ENCODE measurements at regions not wholly inside any gene's neighbourhood (a gene's known extent, or its start where the extent isn't known, plus 50 kb on each side); places are given as distances from the start of the nearest gene placed in this dataset.
A peak's percentile ranks its signal among the peaks of the same experiment; 100 is the strongest.
"Not testable (repeated sequence)": the region's sequence is repeated elsewhere in the genome, so short reads cannot be mapped to it uniquely, and the experiment has no call there.

GRCh38 chr21:35606578-35606977 is 453.7 kb downstream of the SETD4 start:
- DNase-seq (ENCODE audit: insufficient read length), result no peak
- no peak for TF ChIP-seq POLR2AphosphoS5 (IDR thresholded peaks at IDR 0.05; ENCODE audit: low read depth, low read length)
- no peak for TF ChIP-seq TAF1 (IDR thresholded peaks at IDR 0.05; ENCODE audit: borderline replicate concordance, low read depth, low read length)
- TF ChIP-seq POLR2A (IDR thresholded peaks at IDR 0.05; ENCODE audit: low read depth, low read length), result no peak
- peak; percentile 38 for FAIRE-seq

- no peak for DNase-seq (ENCODE audit: insufficient read length)
- TF ChIP-seq POLR2AphosphoS5 (IDR thresholded peaks at IDR 0.05; ENCODE audit: low read depth, low read length) (no peak), TAF1 (IDR thresholded peaks at IDR 0.05; ENCODE audit: borderline replicate concordance, low read depth, low read length) (no peak), POLR2A (IDR thresholded peaks at IDR 0.05; ENCODE audit: low read depth, low read length) (no peak)
- no peak for FAIRE-seq
Measured at GRCh38 chr21:35606146-35606545, 454.2 kb downstream of the SETD4 start.

GRCh38 chr21:35603494-35603893 is 456.8 kb downstream of the SETD4 start:
- no peak for FAIRE-seq
- TF ChIP-seq POLR2A (IDR thresholded peaks at IDR 0.05; ENCODE audit: low read depth, low read length), result no peak
- TF ChIP-seq TAF1 (IDR thresholded peaks at IDR 0.05; ENCODE audit: borderline replicate concordance, low read depth, low read length), result no peak
- TF ChIP-seq POLR2AphosphoS5 (IDR thresholded peaks at IDR 0.05; ENCODE audit: low read depth, low read length), result no peak
- DNase-seq (ENCODE audit: insufficient read length), result no peak

GRCh38 chr21:35602811-35603362 is 457.4 kb downstream of the SETD4 start:
- no peak for TF ChIP-seq POLR2A (IDR thresholded peaks at IDR 0.05; ENCODE audit: low read depth, low read length)
- TF ChIP-seq POLR2AphosphoS5 (IDR thresholded peaks at IDR 0.05; ENCODE audit: low read depth, low read length), result no peak
- TF ChIP-seq TAF1 (IDR thresholded peaks at IDR 0.05; ENCODE audit: borderline replicate concordance, low read depth, low read length), result no peak
- DNase-seq (ENCODE audit: insufficient read length) (no peak), FAIRE-seq (no peak)

- no peak for FAIRE-seq
Measured at GRCh38 chr21:35601211-35601610, 459.1 kb downstream of the SETD4 start.

GRCh38 chr21:35599164-35599563 is 461.2 kb downstream of the SETD4 start:
- TF ChIP-seq TAF1 (IDR thresholded peaks at IDR 0.05; ENCODE audit: borderline replicate concordance, low read depth, low read length) (no peak), POLR2A (IDR thresholded peaks at IDR 0.05; ENCODE audit: low read depth, low read length) (no peak), POLR2AphosphoS5 (IDR thresholded peaks at IDR 0.05; ENCODE audit: low read depth, low read length) (no peak)
- DNase-seq (ENCODE audit: insufficient read length) (no peak), FAIRE-seq (no peak)

More at GRCh38 chr21:35601211-35601610, 459.1 kb downstream of the SETD4 start:
- no peak for DNase-seq (ENCODE audit: insufficient read length)
- TF ChIP-seq POLR2AphosphoS5 (IDR thresholded peaks at IDR 0.05; ENCODE audit: low read depth, low read length) (no peak), POLR2A (IDR thresholded peaks at IDR 0.05; ENCODE audit: low read depth, low read length) (no peak), TAF1 (IDR thresholded peaks at IDR 0.05; ENCODE audit: borderline replicate concordance, low read depth, low read length) (no peak)

GRCh38 chr21:35597750-35598339 is 462.5 kb downstream of the SETD4 start:
- no peak for TF ChIP-seq POLR2AphosphoS5 (IDR thresholded peaks at IDR 0.05; ENCODE audit: low read depth, low read length)
- no peak for TF ChIP-seq TAF1 (IDR thresholded peaks at IDR 0.05; ENCODE audit: borderline replicate concordance, low read depth, low read length)
- no peak for TF ChIP-seq POLR2A (IDR thresholded peaks at IDR 0.05; ENCODE audit: low read depth, low read length)
- FAIRE-seq (no peak), DNase-seq (ENCODE audit: insufficient read length) (no peak)

GRCh38 chr21:35594905-35595304 is 465.4 kb downstream of the SETD4 start:
- DNase-seq (ENCODE audit: insufficient read length), result no peak
- FAIRE-seq, result no peak
- TF ChIP-seq POLR2A (IDR thresholded peaks at IDR 0.05; ENCODE audit: low read depth, low read length) (no peak), TAF1 (IDR thresholded peaks at IDR 0.05; ENCODE audit: borderline replicate concordance, low read depth, low read length) (no peak), POLR2AphosphoS5 (IDR thresholded peaks at IDR 0.05; ENCODE audit: low read depth, low read length) (no peak)

GRCh38 chr21:35593000-35593502 is 467.3 kb downstream of the SETD4 start:
- DNase-seq (ENCODE audit: insufficient read length) (no peak), FAIRE-seq (no peak)
- TF ChIP-seq POLR2AphosphoS5 (IDR thresholded peaks at IDR 0.05; ENCODE audit: low read depth, low read length) (no peak), TAF1 (IDR thresholded peaks at IDR 0.05; ENCODE audit: borderline replicate concordance, low read depth, low read length) (no peak), POLR2A (IDR thresholded peaks at IDR 0.05; ENCODE audit: low read depth, low read length) (no peak)

GRCh38 chr21:35590284-35590683 is 470.0 kb downstream of the SETD4 start:
- not testable (repeated sequence) for DNase-seq (ENCODE audit: insufficient read length); FAIRE-seq

- TF ChIP-seq POLR2A (IDR thresholded peaks at IDR 0.05; ENCODE audit: low read depth, low read length) (no peak), TAF1 (IDR thresholded peaks at IDR 0.05; ENCODE audit: borderline replicate concordance, low read depth, low read length) (no peak), POLR2AphosphoS5 (IDR thresholded peaks at IDR 0.05; ENCODE audit: low read depth, low read length) (no peak)
- DNase-seq (ENCODE audit: insufficient read length) (no peak), FAIRE-seq (no peak)
Measured at GRCh38 chr21:35587841-35588380, 472.4 kb downstream of the SETD4 start.

- FAIRE-seq, result no peak
- no peak for TF ChIP-seq TAF1 (IDR thresholded peaks at IDR 0.05; ENCODE audit: borderline replicate concordance, low read depth, low read length)
- no peak for TF ChIP-seq POLR2A (IDR thresholded peaks at IDR 0.05; ENCODE audit: low read depth, low read length)
- no peak for TF ChIP-seq POLR2AphosphoS5 (IDR thresholded peaks at IDR 0.05; ENCODE audit: low read depth, low read length)
- no peak for DNase-seq (ENCODE audit: insufficient read length)
Measured at GRCh38 chr21:35586305-35586704, 474.0 kb downstream of the SETD4 start.

All from GM12892 (cell line).